ENCODE measurements at regions not wholly inside any gene's neighbourhood (a gene's known extent, or its start where the extent isn't known, plus 50 kb on each side); places are given as distances from the start of the nearest gene placed in this dataset.

- no peak overlapping the region for H3K4me3 ChIP-seq (ENCODE audit: low read depth, low read length)
- DNase-seq (ENCODE audit: low read depth): no peak
- no peak for TF ChIP-seq MYC (IDR thresholded peaks at IDR 0.05; ENCODE audit: low read depth, low read length)
- TF ChIP-seq MAX (IDR thresholded peaks at IDR 0.05; ENCODE audit: low read depth, low read length): no peak
- no peak for TF ChIP-seq POLR2A (IDR thresholded peaks at IDR 0.05; ENCODE audit: extremely low read depth, insufficient read length)
- no peak for TF ChIP-seq CTCF (IDR thresholded peaks at IDR 0.05; ENCODE audit: low read depth, low read length)
Measured at GRCh38 chr3:1910322-1910721, 188.3 kb upstream of the CNTN4 start.

- no peak overlapping the region for H3K4me3 ChIP-seq (ENCODE audit: low read depth, low read length)
- TF ChIP-seq MAX (IDR thresholded peaks at IDR 0.05; ENCODE audit: low read depth, low read length): no peak
- no peak for TF ChIP-seq POLR2A (IDR thresholded peaks at IDR 0.05; ENCODE audit: extremely low read depth, insufficient read length)
- no peak for TF ChIP-seq CTCF (IDR thresholded peaks at IDR 0.05; ENCODE audit: low read depth, low read length)
- TF ChIP-seq MYC (IDR thresholded peaks at IDR 0.05; ENCODE audit: low read depth, low read length): no peak
Measured at GRCh38 chr3:1929788-1930414, 168.8 kb upstream of the CNTN4 start.

GRCh38 chr3:1938975-1939374 is 159.7 kb upstream of the CNTN4 start:
- DNase-seq (ENCODE audit: low read depth): no peak
- no peak overlapping the region for H3K4me3 ChIP-seq (ENCODE audit: low read depth, low read length)
- TF ChIP-seq CTCF (IDR thresholded peaks at IDR 0.05; ENCODE audit: low read depth, low read length): no peak
- TF ChIP-seq MAX (IDR thresholded peaks at IDR 0.05; ENCODE audit: low read depth, low read length): no peak
- no peak for TF ChIP-seq MYC (IDR thresholded peaks at IDR 0.05; ENCODE audit: low read depth, low read length)
- no peak for TF ChIP-seq POLR2A (IDR thresholded peaks at IDR 0.05; ENCODE audit: extremely low read depth, insufficient read length)

More at GRCh38 chr3:1929788-1930414, 168.8 kb upstream of the CNTN4 start:
- DNase-seq (ENCODE audit: low read depth): no peak

GRCh38 chr3:1942781-1943180 is 155.9 kb upstream of the CNTN4 start:
- no peak overlapping the region for H3K4me3 ChIP-seq (ENCODE audit: low read depth, low read length)

GRCh38 chr3:1943395-1944118 is 155.1 kb upstream of the CNTN4 start:
- TF ChIP-seq MAX (IDR thresholded peaks at IDR 0.05; ENCODE audit: low read depth, low read length): no peak
- no peak for TF ChIP-seq CTCF (IDR thresholded peaks at IDR 0.05; ENCODE audit: low read depth, low read length)
- no peak overlapping the region for H3K4me3 ChIP-seq (ENCODE audit: low read depth, low read length)

More at GRCh38 chr3:1942781-1943180, 155.9 kb upstream of the CNTN4 start:
- no peak for DNase-seq (ENCODE audit: low read depth)
- no peak for TF ChIP-seq MYC (IDR thresholded peaks at IDR 0.05; ENCODE audit: low read depth, low read length)
- no peak for TF ChIP-seq POLR2A (IDR thresholded peaks at IDR 0.05; ENCODE audit: extremely low read depth, insufficient read length)
- TF ChIP-seq MAX (IDR thresholded peaks at IDR 0.05; ENCODE audit: low read depth, low read length): no peak
- no peak for TF ChIP-seq CTCF (IDR thresholded peaks at IDR 0.05; ENCODE audit: low read depth, low read length)

More at GRCh38 chr3:1943395-1944118, 155.1 kb upstream of the CNTN4 start:
- no peak for DNase-seq (ENCODE audit: low read depth)
